ENCODE measurements at regions not wholly inside any gene's neighbourhood (a gene's known extent, or its start where the extent isn't known, plus 50 kb on each side); places are given as distances from the start of the nearest gene placed in this dataset.
"Not testable (repeated sequence)": the region's sequence is repeated elsewhere in the genome, so short reads cannot be mapped to it uniquely, and the experiment has no call there.

GRCh38 chr7:142698429-142698828 is 50.8 kb upstream of the PRSS1 start:
- DNase-seq, result no peak

- no peak for DNase-seq
These were observed 52.0 kb upstream of the PRSS1 start for GRCh38 chr7:142697270-142697669.

GRCh38 chr7:142696456-142697179 is 52.7 kb upstream of the PRSS1 start:
- DNase-seq, result no peak

- DNase-seq, result no peak
These were observed 55.4 kb upstream of the PRSS1 start for GRCh38 chr7:142693911-142694310.

DNA sequence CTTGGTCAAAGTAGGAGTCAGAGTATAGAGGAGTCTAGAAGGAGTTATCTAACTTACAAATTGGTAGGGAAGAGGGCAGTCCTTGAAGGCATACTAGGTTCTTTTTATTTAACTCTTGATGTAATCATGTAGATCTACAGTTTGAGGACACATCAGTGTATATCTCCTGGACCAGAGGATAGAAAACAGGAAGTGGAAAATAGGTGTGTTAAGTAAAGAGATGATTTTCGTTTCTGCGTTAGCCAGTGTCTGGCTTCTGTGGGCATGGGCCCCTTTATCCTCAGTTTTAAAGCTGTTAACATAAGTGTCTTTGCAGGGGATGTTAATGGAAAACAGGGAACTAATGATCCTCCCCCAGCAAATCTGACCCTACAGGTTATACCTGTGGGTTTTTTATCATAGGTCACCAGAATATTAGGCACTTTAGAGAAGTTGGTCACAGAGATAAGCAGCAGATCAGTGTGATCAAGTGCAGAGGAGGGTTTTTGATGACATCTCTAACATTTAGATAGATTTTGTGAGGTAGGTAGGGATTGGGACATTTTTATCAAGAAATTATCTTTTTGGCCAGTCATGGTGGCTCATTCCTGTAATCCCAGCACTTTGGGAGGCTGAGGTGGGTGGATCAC is 58.6 kb upstream of the PRSS1 start:
- no peak for DNase-seq

- no peak for DNase-seq
These were observed 59.7 kb upstream of the PRSS1 start for GRCh38 chr7:142689439-142690120.

DNA sequence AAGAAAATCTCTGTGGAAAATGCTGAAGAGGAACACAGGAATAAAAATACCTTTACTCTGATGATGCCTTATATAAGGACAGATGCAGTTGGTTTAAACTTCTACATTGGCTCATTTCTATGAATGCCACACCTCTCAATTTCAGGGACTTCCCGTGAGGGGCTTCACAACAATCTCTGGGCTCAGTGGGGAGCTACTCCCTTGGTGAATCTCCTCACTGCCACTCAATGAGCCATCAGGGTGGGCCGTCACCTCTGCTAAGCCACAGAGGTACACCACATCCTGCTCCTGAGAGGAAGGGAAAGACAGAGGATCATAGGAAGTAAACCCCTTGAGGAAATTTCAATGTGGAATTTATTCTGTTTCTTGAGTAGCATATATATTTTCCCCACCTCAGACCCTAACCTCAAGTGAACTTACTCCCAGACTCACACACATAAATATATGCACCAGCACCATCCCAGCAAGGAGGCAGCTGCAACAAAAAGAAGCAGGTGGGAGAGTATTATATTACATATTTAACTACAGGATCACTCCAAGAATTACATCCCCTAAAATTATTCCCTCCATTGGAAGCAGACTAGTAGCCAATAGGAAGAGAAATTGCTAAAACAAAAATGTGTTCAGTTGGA is 63.3 kb upstream of the PRSS1 start:
- DNase-seq, result no peak

DNA sequence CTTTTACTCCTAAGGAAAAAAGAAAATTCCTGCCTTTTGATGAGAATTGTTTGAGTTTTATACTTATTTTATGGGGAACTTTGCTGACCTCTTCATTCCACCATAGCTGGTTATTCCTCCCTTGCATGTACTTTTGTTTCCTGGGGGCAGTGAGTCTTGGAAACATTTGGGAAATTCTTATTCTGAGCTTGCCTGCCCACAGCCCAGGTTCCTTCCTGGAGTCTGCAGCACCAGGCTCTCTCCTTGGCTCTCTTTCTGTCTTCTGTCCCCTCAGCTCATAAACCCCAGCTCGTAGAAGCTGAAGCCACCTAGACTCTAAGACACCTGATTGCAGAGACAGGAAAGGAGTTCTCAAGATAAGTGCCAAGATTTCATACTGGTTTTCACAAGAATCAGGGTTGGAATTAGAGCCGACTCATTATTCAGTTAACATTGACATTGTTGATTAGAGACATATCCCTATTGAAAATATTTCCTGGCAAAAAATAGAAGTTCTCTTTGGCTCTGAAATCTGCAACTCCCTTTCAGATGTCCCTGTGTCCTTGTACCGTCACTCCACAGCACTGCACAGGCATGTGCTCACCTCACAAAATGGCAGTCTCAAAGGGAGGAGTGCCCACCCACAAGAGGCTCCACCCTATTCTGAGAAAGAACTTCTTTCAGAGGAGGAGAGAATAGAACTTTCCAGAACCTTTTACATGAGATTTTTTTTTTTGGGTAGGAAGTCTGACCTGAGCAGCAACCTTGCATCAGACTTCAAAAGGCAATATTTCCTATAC is 67.8 kb upstream of the PRSS1 start:
- no peak for DNase-seq

- DNase-seq, result no peak
These were observed 77.8 kb upstream of the PRSS1 start for GRCh38 chr7:142671506-142671905.

- no peak for DNase-seq
These were observed 78.8 kb upstream of the PRSS1 start for GRCh38 chr7:142670511-142670910.

GRCh38 chr7:142669074-142669654 is 80.1 kb upstream of the PRSS1 start:
- no peak for DNase-seq

GRCh38 chr7:142668495-142668894 is 80.8 kb upstream of the PRSS1 start:
- DNase-seq, result no peak

DNA sequence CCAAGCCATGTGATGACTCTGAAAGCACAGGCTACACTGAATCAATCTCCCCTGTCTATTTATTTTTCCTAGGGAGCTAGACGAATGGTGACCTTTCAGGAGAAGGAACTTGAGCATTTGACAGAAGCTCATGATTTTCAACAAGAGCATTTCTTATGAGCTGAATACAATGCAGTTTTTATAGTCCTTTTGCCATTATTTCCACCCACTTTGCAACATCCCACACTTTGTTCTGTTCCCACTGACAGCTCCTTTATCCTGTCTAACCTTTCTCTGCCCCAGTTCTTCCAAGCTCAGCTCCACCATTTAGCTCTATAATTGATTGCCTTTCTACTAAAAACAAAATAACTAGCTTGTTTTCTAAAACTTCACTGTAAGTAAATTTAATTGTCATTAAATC is 91.9 kb upstream of the PRSS1 start:
- DNase-seq, result no peak

- no peak for DNase-seq
These were observed 94.9 kb upstream of the PRSS1 start for GRCh38 chr7:142654398-142654797.

GRCh38 chr7:142647749-142648148 is 101.5 kb upstream of the PRSS1 start:
- no peak for DNase-seq

GRCh38 chr7:142646386-142647140 is 102.7 kb upstream of the PRSS1 start:
- DNase-seq, result no peak

- no peak for DNase-seq
These were observed 103.5 kb upstream of the PRSS1 start for GRCh38 chr7:142645777-142646176.

GRCh38 chr7:142642316-142642715 is 107.0 kb upstream of the PRSS1 start:
- no peak for DNase-seq

DNA sequence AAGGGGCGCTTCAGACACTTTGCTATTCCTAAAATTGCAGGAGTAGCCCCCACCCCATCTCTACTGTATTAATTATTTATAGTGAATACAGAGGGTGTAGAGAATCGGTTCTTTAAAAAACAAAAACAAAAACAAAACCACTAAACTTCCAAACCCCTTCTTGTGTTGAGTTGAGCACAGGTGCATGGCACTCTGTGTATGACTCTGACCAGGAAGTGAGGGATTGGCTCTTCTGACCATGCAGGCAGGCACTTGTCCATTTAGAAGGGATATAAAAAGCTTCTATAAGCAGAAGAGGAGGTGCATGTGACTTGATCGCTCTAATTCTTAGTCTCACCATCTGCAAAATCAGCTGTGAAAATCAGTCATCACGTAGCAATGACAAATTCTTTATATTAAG is 108.0 kb upstream of the PRSS1 start:
- DNase-seq, result not testable (repeated sequence)

- no peak for DNase-seq
These were observed 110.7 kb upstream of the PRSS1 start for GRCh38 chr7:142638581-142638980.

- no peak for DNase-seq
These were observed 112.0 kb upstream of the PRSS1 start for GRCh38 chr7:142637240-142637639.

GRCh38 chr7:142636751-142637150 is 112.5 kb upstream of the PRSS1 start:
- DNase-seq, result no peak
